IMR-90 (cell line): ENCODE measurements at regions not wholly inside any gene's neighbourhood (a gene's known extent, or its start where the extent isn't known, plus 50 kb on each side); places are given as distances from the start of the nearest gene placed in this dataset.

ENCODE experiments used
- ATAC-seq: fragments of 200-7000 bp; cut with Tn5 transposase; 2 replicates; pipeline ENCODE4 v1.9.1; 2020; ENCODE audit warnings: low read depth, mild to moderate bottlenecking, moderate library complexity
- BruUV-seq: library from RNA; stranded (reverse); fragments of 400-500 nt; replicated peaks from 2 replicates; lab custom pipeline; 2021; lab: Mats Ljungman, UMichigan
- CTCF ChIA-PET: fragments of 300-600 bp; formaldehyde crosslinking; extraction: SDS; loops from one replicate; lab custom pipeline; 2021; ENCODE audit warnings: antibody characterized with exemption; lab: Yijun Ruan, JAX
- POLR2A ChIA-PET: fragments of 300-600 bp; sonication (Branson Sonifier 250); formaldehyde crosslinking; loops from one replicate; lab custom pipeline; 2022; ENCODE audit warnings: antibody characterized with exemption; ENCODE audit not compliant: unreplicated experiment; lab: Charles Lee
- DNase-seq: peaks from one replicate; pipeline ENCODE4 v3.0.0; 2013
- H2AFZ ChIP-seq: replicated peaks from 2 replicates; pipeline ENCODE3; 2013; ENCODE audit warnings: low read length, mild to moderate bottlenecking; ENCODE audit not compliant: poor library complexity
- H2AK5ac ChIP-seq: 2 replicates; pipeline ENCODE4 v1.6.1; 2013; ENCODE audit warnings: low read depth, low read length, inconsistent platforms
- H2AK9ac ChIP-seq: replicated peaks from 2 replicates; pipeline ENCODE3; 2013; ENCODE audit warnings: mild to moderate bottlenecking, low read depth, low read length, moderate library complexity; ENCODE audit not compliant: poor library complexity
- H2BK120ac ChIP-seq: 2 replicates; pipeline ENCODE4 v1.6.1; 2013; ENCODE audit warnings: low read depth, low read length, inconsistent platforms
- H2BK15ac ChIP-seq: 3 replicates; pipeline ENCODE4 v1.6.1; 2013; ENCODE audit warnings: low read depth, low read length, inconsistent platforms
- H2BK20ac ChIP-seq: 2 replicates; pipeline ENCODE4 v1.6.1; 2013; ENCODE audit warnings: low read depth, mild to moderate bottlenecking, inconsistent platforms, low read length, moderate library complexity
- H2BK5ac ChIP-seq: 2 replicates; pipeline ENCODE4 v1.6.1; 2013; ENCODE audit warnings: mild to moderate bottlenecking, low read depth, low read length, inconsistent platforms; ENCODE audit not compliant: poor library complexity, severe bottlenecking
- H3K14ac ChIP-seq: replicated peaks from 2 replicates; pipeline ENCODE4 v1.6.1; 2013; ENCODE audit warnings: low read depth, low read length, inconsistent platforms
- H3K18ac ChIP-seq: 2 replicates; pipeline ENCODE4 v1.6.1; 2013; ENCODE audit warnings: low read depth, low read length, control low read depth
- H3K23ac ChIP-seq: 2 replicates; pipeline ENCODE4 v1.6.1; 2013; ENCODE audit warnings: low read depth, low read length, inconsistent platforms
- H3K27ac ChIP-seq: 2 replicates; pipeline ENCODE4 v1.5.1; 2013; ENCODE audit warnings: mild to moderate bottlenecking, control low read depth, low read length; ENCODE audit not compliant: insufficient read depth
- H3K27me3 ChIP-seq: 2 replicates; pipeline ENCODE4 v1.6.1; 2013; ENCODE audit warnings: low read length; ENCODE audit not compliant: control insufficient read depth, insufficient read depth
- H3K36me3 ChIP-seq: 2 replicates; pipeline ENCODE4 v1.6.1; 2013; ENCODE audit warnings: low read length, mixed read lengths; ENCODE audit not compliant: control insufficient read depth, insufficient read depth
- H3K4ac ChIP-seq: 2 replicates; pipeline ENCODE4 v1.6.1; 2013; ENCODE audit warnings: low read depth, low read length, inconsistent platforms
- H3K4me1 ChIP-seq: 2 replicates; pipeline ENCODE4 v1.6.1; 2013; ENCODE audit warnings: low read length, mixed read lengths; ENCODE audit not compliant: control insufficient read depth, insufficient read depth
- H3K4me2 ChIP-seq: 2 replicates; pipeline ENCODE4 v1.6.1; 2013; ENCODE audit warnings: low read depth, mild to moderate bottlenecking, control low read depth, low read length, moderate library complexity
- H3K4me3 ChIP-seq: 2 replicates; pipeline ENCODE4 v1.5.1; 2013; ENCODE audit warnings: low read depth, mild to moderate bottlenecking, control low read depth, low read length, moderate library complexity; ENCODE audit not compliant: insufficient read depth
- H3K56ac ChIP-seq: 2 replicates; pipeline ENCODE4 v1.6.1; 2013; ENCODE audit warnings: low read length, inconsistent platforms; ENCODE audit not compliant: insufficient read depth; ENCODE audit errors: extremely low read depth
- H3K79me1 ChIP-seq, 2 experiments: 2 replicates each; pipeline ENCODE4 v1.6.1; 2013; ENCODE audit warnings: low read length in 2 of 2, inconsistent platforms in 1 of 2, low read depth in 1 of 2
- H3K9ac ChIP-seq: 2 replicates; pipeline ENCODE4 v1.6.1; 2013; ENCODE audit warnings: low read depth, low read length, control low read depth
- H3K9me1 ChIP-seq: 2 replicates; pipeline ENCODE4 v1.6.1; 2013; ENCODE audit warnings: low read length, inconsistent platforms; ENCODE audit not compliant: insufficient read depth
- H3K9me3 ChIP-seq: 2 replicates; pipeline ENCODE4 v1.6.1; 2013; ENCODE audit warnings: low read length; ENCODE audit not compliant: control insufficient read depth, insufficient read depth
- H4K20me1 ChIP-seq: 2 replicates; pipeline ENCODE4 v1.6.1; 2013; ENCODE audit warnings: low read length, inconsistent platforms; ENCODE audit not compliant: insufficient read depth
- H4K5ac ChIP-seq: 2 replicates; pipeline ENCODE4 v1.6.1; 2013; ENCODE audit warnings: mild to moderate bottlenecking, low read depth, low read length, control low read depth
- H4K8ac ChIP-seq, 2 experiments: 2 replicates each; pipeline ENCODE4 v1.6.1; 2013; ENCODE audit warnings: low read depth in 2 of 2, low read length in 2 of 2, control low read depth in 1 of 2, inconsistent platforms in 1 of 2
- H4K91ac ChIP-seq: 2 replicates; pipeline ENCODE4 v1.6.1; 2013; ENCODE audit warnings: low read depth, low read length, inconsistent platforms; ENCODE audit not compliant: insufficient read depth
- CHD1 ChIP-seq: IDR thresholded peaks from 2 replicates; pipeline ENCODE4 v1.6.1; 2012; ENCODE audit warnings: low read depth, low read length, improper control_type of control experiment
- ELK1 ChIP-seq: fragments of 150-350 bp; IDR thresholded peaks from 2 replicates; pipeline ENCODE4 v1.6.1; 2016; ENCODE audit warnings: low read depth, mild to moderate bottlenecking, low read length, moderate library complexity, borderline replicate concordance
- FOS ChIP-seq: fragments of 150-350 bp; IDR thresholded peaks from 2 replicates; pipeline ENCODE4 v1.6.1; 2016; ENCODE audit warnings: low read depth, low read length
- RCOR1 ChIP-seq: IDR thresholded peaks from 2 replicates; pipeline ENCODE4 v1.6.1; 2012; ENCODE audit warnings: mild to moderate bottlenecking, low read length, improper control_type of control experiment; ENCODE audit not compliant: insufficient replicate concordance
- RFX5 ChIP-seq: IDR thresholded peaks from 2 replicates; pipeline ENCODE4 v1.8.0; 2012; ENCODE audit warnings: low read depth, mild to moderate bottlenecking, low read length, moderate library complexity
- SMC3 ChIP-seq: fragments of 150-350 bp; IDR thresholded peaks from 2 replicates; pipeline ENCODE4 v1.6.1; 2016; ENCODE audit warnings: low read depth, mild to moderate bottlenecking, antibody characterized with exemption, low read length, moderate library complexity
- WGBS, 2 experiments: methylation state at CpG; one replicate each; pipeline versions ENCODE4 v1.1.5 to v1.1.7; 2013; ENCODE audit warnings: missing lambda C conversion rate in 2 of 2; ENCODE audit not compliant: insufficient read length in 1 of 2; ENCODE audit errors: extremely low coverage in 2 of 2; 5-methylcytosine and 5-hydroxymethylcytosine counted together
- dilution Hi-C: fragments of 300-500 bp; cut with HindIII; formaldehyde crosslinking; loops from one replicate; pipeline ENCODE4 v1.14.3; 2018; ENCODE audit warnings: low sequenced_read_pairs; ENCODE audit not compliant: unreplicated experiment
- in situ Hi-C: fragments of 300-500 bp; cut with MboI; formaldehyde crosslinking; loops from 3 replicates; pipeline ENCODE4 v1.14.3; 2019; ENCODE audit warnings: low sequenced_read_pairs, inconsistent platforms, mixed read lengths
- intact Hi-C: fragments of 100-400 bp; cut with micrococcal nuclease; formaldehyde crosslinking; loops from 2 replicates; pipeline ENCODE4 v1.10.0; 2022
- TF ChIP-seq, protein P1 (sequence below): fragments of 150-350 bp; IDR thresholded peaks from 2 replicates; pipeline ENCODE4 v1.6.1; 2017; ENCODE audit warnings: mild to moderate bottlenecking, antibody characterized with exemption, low read length, low read depth

DNA sequence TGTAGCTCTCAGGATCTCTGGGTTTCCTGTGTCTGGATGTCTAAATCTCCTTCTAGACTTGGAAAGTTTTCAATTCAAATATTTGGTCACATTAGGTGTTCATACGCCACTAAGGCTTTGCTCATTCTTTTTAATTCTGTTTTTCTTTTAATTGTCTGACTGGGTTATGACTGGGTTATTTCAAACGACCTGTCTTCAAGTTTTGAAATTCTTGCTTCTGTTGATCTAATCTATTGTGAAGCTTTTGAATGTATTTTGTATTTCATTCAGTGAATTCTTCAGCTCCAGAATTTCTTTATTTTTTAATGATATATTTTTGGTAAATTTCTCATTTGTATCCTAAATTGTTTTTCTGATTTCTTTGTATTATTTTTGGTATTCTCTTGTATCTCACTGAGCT lies 81.0 kb upstream of the PCDH10 start:
- intact Hi-C loops: no loop called here
- CTCF ChIA-PET: no interaction called here

More for the DNA sequence above, 81.0 kb upstream of the PCDH10 start:
- H3K9me3 ChIP-seq: peaks cover 15% of the 10 kb centered on the region
- H2BK15ac ChIP-seq: no peak overlapping the region
- H3K18ac ChIP-seq: no peak overlapping the region
- H2AK9ac ChIP-seq: no peak overlapping the region
- H3K9me1 ChIP-seq: no peaks in the 10 kb centered on the region
- H2AK5ac ChIP-seq: no peak overlapping the region
- H3K56ac ChIP-seq: no peak overlapping the region
- no peaks in the 10 kb centered on the region for H3K36me3 ChIP-seq
- no peak overlapping the region for H3K4me2 ChIP-seq
- H4K91ac ChIP-seq: no peak overlapping the region
- no peaks in the 10 kb centered on the region for H3K79me1 ChIP-seq
- H2BK120ac ChIP-seq: no peak overlapping the region
- no TSS peak for BruUV-seq
- no peak overlapping the region for H2BK20ac ChIP-seq
- no peak overlapping the region for H3K4me3 ChIP-seq
- no peak overlapping the region for H3K4ac ChIP-seq
- H3K14ac ChIP-seq: no peak overlapping the region
- ATAC-seq (no peak), DNase-seq (no peak)
- H3K23ac ChIP-seq: no peak overlapping the region
- WGBS, 2 experiments: no CpG with 5 or more reads among the region's 2 CpGs
- H4K20me1 ChIP-seq: no peaks in the 10 kb centered on the region
- no peak overlapping the region for H3K27ac ChIP-seq
- dilution Hi-C loops (no loop called here), in situ Hi-C loops (no loop called here)
- TF ChIP-seq SMC3: no peak
- TF ChIP-seq RFX5: no peak
- TF ChIP-seq CHD1: no peak
- TF ChIP-seq, protein P1, sequence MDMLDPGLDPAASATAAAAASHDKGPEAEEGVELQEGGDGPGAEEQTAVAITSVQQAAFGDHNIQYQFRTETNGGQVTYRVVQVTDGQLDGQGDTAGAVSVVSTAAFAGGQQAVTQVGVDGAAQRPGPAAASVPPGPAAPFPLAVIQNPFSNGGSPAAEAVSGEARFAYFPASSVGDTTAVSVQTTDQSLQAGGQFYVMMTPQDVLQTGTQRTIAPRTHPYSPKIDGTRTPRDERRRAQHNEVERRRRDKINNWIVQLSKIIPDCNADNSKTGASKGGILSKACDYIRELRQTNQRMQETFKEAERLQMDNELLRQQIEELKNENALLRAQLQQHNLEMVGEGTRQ: no peak
- no peak for TF ChIP-seq FOS
- TF ChIP-seq ELK1: no peak
- no peak for TF ChIP-seq RCOR1
- no peak overlapping the region for H2BK5ac ChIP-seq
- no peaks in the 10 kb centered on the region for H3K27me3 ChIP-seq
- no peak overlapping the region for H2AFZ ChIP-seq
- H3K9ac ChIP-seq: no peak overlapping the region
- no peak overlapping the region for H4K5ac ChIP-seq
- no peak overlapping the region for H4K8ac ChIP-seq
- no peaks in the 10 kb centered on the region for H3K4me1 ChIP-seq
- POLR2A ChIA-PET: no interaction called here
